ENCODE measurements at regions not wholly inside any gene's neighbourhood (a gene's known extent, or its start where the extent isn't known, plus 50 kb on each side); places are given as distances from the start of the nearest gene placed in this dataset.

GRCh38 chr10:30793093-30793492 lies 163.5 kb upstream of the LYZL2 start:
- no peak for DNase-seq

- DNase-seq = no peak
These were observed 162.5 kb upstream of the LYZL2 start for GRCh38 chr10:30792025-30792424.

- DNase-seq = no peak
These were observed 161.7 kb upstream of the LYZL2 start for GRCh38 chr10:30791197-30791611.

GRCh38 chr10:30789806-30790205 lies 160.3 kb upstream of the LYZL2 start:
- DNase-seq = no peak

GRCh38 chr10:30788307-30788706 lies 158.8 kb upstream of the LYZL2 start:
- DNase-seq = no peak

- no peak for DNase-seq
These were observed 157.4 kb upstream of the LYZL2 start for GRCh38 chr10:30786906-30787305.

- DNase-seq = no peak
These were observed 156.6 kb upstream of the LYZL2 start for GRCh38 chr10:30786131-30786530.

- peak; percentile 32 for DNase-seq
These were observed 155.5 kb upstream of the LYZL2 start for GRCh38 chr10:30784897-30785605.

- no peak for DNase-seq
These were observed 155.0 kb upstream of the LYZL2 start for GRCh38 chr10:30784524-30784896.

- DNase-seq = peak; percentile 28
These were observed 154.5 kb upstream of the LYZL2 start for GRCh38 chr10:30783939-30784501.

- no peak for DNase-seq
These were observed 153.2 kb upstream of the LYZL2 start for GRCh38 chr10:30782537-30783461.

GRCh38 chr10:30782157-30782536 lies 152.6 kb upstream of the LYZL2 start:
- no peak for DNase-seq

- DNase-seq = no peak
These were observed 152.1 kb upstream of the LYZL2 start for GRCh38 chr10:30781670-30782121.

- no peak for DNase-seq
These were observed 149.2 kb upstream of the LYZL2 start for GRCh38 chr10:30778769-30779168.

- DNase-seq = no peak
These were observed 146.4 kb upstream of the LYZL2 start for GRCh38 chr10:30775779-30776591.

GRCh38 chr10:30774261-30774660 lies 144.7 kb upstream of the LYZL2 start:
- DNase-seq = no peak

GRCh38 chr10:30773501-30773900 lies 143.9 kb upstream of the LYZL2 start:
- no peak for DNase-seq

GRCh38 chr10:30770816-30771215 lies 141.3 kb upstream of the LYZL2 start:
- no peak for DNase-seq

- no peak for DNase-seq
These were observed 140.7 kb upstream of the LYZL2 start for GRCh38 chr10:30770229-30770628.

- no peak for DNase-seq
These were observed 139.8 kb upstream of the LYZL2 start for GRCh38 chr10:30769361-30769760.

GRCh38 chr10:30765616-30766015 lies 136.1 kb upstream of the LYZL2 start:
- DNase-seq = no peak

GRCh38 chr10:30765022-30765615 lies 135.6 kb upstream of the LYZL2 start:
- no peak for DNase-seq

- DNase-seq = no peak
These were observed 134.4 kb upstream of the LYZL2 start for GRCh38 chr10:30763918-30764317.

Data from DMS79 (cell line).